Islet precursor cell (in vitro differentiated cells): ENCODE measurements at regions not wholly inside any gene's neighbourhood (a gene's known extent, or its start where the extent isn't known, plus 50 kb on each side); places are given as distances from the start of the nearest gene placed in this dataset.

Experiments used
- DNase-seq: peaks from one replicate; pipeline ENCODE4 v3.0.0-alpha.2; 2018

DNA sequence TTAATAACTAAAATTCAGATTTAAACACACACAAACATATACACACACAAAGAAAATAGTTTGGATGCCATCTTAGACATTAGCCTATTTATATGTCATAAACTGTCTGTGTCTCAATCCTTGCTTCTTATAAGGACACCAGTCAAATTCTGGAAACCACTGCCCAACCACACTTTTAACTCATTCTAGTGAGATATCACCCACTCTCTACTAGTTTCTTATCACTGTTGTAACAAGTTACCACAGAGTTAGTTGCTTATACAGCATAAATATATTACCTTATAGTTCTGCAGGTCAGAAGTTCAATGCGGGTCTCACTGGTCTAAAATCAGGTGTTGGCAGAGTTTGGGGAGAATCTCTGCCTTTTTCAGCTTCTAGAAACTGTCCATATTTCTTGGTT is 239.1 kb downstream of the MTX2 start:
- DNase-seq: no peak

DNA sequence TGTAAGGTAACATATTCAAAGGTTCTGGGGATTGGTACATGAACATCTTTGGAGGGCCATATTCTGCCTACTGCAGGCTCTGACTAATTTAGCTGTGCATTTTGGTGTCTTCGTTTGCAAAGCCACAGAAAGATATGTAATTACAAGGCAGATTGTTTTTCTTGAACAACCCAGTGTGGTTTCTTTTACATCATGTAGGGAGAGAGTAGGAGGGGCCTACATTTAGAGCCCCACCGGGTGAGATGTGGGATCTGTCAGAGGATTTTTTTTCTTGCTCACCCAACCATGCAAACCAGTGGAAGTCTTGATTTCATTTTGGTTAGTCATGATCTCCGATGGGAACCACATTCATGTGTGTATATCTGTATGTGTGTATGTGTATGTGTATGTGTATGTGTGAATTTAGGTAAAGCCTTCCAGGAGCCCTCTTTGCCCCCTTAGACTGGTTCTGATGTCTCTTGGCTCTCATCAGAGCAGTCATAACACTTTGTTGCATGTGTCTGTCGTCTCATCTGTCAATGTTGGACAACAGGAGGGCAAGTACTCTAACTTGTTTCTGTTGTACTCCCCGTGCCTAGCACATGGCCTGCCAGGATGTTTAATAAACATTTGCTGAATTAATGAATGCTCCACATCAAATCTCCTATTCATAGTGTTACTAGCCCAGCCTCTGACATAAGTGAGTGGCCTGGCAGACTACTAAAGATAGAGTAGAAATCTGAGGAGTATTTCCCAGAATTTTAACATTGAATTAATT is 239.9 kb downstream of the MTX2 start:
- no peak for DNase-seq

DNA sequence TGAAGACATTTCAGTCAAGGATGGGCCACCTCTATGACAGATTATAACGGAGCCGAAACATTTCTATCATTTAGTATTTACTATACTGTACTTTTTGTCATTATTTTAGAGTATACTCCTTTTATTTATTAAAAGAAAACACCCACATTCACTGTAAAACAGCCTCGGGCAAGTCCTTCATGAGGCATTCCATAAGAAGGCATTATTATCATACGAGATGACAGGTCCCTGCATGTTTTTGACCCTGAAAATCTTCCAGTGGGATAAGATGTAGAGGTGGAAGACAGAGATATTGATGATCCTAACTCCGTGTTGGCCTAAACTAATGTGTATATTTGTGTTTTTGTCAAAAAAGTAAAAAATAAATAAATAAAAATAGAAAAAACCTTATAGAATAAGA is 245.0 kb downstream of the MTX2 start:
- DNase-seq: no peak

DNA sequence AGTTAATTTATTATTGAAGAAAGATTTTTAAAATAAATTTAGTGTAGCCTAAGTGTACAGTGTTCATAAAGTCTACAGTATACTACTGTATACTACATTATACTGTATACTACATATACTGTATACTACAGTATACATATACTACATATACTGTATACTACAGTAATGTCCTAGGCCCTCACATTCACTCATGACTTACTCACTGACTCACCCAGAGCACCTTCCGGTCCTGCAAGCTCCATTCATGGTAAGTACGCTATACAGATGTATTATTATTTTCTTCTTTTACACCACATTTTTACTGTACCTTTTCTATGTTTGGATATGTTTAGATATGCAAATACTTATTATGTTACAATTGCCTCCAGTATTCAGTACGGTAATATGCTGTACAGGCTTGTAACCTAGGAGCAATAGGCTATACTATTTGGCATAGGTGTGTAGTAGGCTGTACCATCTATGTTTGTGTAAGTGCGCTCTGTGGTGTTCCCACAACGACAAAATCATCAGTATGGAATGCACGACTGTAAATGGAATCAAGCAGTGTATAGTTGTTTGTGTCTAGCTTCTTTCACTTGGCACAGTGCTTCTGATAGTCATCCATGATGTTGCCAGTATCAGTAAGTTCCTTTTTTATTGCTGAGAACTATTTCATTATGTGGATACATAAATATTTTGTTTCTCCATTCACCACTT is 245.7 kb downstream of the MTX2 start:
- DNase-seq: no peak

DNA sequence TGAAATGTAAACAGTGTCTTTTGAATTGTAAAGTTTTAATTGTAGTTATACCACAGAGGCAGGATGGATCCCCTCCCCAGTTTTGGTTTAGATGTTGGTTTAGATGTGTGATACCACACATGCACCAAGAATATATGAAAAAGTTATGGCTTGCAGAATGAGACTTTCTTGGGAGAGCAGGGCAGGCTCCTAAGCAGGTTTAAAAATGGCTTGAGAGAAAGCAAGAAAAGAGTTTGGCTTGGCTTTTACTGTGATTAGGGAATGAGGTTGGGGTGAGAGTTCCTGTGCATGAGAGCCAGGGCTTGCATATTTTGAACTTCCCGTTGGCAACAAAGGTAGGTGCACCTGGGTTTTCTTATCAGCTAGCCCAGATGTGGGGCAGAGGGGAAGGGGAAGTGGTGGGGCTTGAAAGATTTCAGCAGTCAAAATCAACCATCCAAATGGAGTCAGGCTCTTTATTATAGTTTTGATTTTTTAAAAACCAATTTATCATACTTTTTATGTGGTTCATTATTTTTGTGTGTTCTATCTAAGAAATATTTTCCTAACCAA is 246.9 kb downstream of the MTX2 start:
- DNase-seq: no peak

DNA sequence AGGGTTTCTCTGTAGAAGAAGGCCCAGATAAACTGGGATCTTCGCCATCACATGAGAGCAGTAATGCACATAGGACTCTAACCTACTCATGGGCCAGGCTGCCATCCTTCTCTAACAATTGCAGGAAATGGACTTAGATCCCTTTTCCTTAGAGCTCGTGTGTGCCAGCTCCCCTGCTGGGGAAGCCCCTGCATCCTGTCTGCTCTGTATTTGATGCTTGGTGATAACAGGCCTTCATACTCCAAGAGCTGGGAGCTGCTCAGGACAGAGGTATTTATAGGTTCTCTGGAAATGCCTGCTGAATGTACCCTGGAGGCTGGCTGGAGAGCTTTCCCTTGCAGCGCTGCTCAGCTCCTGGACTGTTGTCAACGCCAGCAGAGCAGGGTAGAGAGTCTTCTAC is 249.6 kb downstream of the MTX2 start:
- peak; percentile 90 for DNase-seq

DNA sequence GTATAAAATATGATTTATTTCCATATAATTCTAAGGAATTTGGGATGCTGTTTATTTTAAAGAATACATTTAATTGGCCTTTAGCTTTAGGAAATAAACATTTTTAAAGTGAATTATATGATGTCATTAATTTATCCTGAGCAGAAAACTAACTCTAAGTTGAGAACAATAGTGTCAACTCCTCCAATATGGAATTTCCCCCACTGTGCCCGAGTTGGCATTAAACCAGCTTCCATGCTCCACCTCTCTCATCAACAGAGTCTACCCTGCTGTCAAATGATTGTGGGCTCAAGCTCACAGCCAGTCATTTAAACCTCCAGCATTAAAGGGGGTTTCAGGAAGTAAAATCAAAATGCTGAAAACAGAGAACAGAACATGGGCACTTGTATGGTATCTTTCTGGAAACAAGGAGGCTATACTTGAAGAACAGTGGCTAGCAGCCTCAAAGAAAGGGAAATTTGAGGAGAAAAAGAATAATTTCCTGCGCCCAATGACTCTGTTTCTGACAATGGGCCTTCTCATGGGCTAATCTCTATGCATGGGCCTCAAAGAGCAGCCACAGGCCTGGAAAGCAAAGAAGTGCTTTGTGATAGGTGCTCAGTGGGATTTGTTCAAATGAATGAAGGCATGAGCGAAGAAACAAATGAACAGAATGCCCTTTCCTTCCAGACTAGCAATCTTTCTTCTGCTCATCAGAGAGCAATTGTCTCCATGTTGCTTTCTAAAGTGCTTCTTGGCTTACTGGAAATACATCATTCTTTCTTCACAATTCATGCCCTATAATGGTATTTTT is 252.8 kb downstream of the MTX2 start:
- DNase-seq: no peak

DNA sequence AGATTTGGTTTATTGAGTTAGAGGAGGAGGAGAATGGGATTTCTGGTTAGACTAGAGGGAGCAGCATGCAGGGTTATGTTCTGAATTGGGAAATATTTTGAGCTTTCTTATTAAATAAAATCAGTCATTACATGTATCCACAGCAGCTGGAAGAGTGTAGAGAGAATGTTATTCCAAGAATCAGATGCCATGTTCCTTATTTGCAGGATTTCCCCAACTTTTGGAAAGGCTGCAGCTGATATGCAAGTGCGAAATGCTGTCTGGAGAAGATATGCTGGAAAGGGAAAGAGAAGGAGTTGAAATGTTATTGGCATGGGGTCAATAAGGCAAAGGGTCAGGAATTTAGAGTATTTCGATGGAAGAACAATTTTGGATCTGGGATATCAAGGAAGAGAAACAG is 255.8 kb downstream of the MTX2 start:
- DNase-seq: no peak

DNA sequence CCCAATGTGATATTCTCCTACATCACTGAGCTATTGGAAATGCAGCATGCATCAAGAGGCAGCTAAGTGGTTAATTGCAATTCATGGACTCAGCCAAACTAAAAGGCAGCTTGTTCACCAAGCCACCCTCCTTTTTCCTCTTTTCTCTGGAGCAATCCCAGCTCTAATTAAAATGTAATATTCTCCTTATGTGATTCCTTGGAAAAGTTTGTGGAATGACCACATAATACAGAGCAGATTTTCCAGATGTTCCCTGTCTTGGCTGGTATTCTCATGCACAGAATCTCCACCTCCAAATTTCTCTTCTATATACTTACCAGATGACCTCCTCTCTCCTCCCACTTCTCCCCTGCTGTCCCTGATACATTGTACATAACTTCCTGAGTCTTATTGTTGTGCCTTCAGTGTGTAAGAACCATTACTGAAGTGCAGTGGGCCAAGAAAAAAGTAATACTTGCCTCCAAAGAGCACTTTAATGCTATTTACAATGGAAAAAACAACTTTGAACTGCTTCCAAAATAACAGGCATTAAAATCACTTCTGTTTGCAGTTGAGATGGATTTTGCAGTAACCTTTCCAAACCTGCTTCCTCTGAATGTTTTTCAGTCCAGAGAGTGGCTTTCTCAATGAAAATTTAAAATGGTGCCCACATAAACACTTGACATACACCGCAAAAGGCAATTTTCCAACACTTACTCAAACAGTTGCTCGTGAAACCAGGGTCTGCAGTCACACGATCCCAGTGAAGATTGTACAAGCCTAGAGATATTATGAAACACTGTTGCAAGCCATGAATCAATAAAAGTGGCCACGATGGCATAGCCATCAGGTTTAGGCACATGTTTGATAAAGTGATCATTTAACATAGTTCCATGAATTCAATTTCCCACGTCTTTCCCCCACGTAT is 258.0 kb downstream of the MTX2 start:
- no peak for DNase-seq

DNA sequence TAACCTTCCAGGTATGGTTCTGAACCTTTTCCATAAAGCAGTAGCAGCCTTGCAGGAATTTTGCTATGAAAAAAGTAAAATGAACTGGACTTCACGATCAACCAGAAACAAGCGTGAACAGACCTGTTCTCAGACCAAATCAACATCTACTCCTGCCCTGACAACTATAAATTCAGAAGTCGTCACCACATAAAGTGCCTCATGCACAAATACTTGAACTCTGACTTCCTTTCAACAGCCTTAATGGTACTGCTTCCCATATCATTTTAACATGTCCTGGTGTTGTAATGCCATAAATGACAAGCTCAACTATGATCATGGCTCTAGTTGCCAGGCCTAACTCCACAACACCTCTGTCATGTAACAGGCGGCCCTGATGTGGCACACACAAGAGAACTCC is 262.4 kb downstream of the MTX2 start:
- no peak for DNase-seq

DNA sequence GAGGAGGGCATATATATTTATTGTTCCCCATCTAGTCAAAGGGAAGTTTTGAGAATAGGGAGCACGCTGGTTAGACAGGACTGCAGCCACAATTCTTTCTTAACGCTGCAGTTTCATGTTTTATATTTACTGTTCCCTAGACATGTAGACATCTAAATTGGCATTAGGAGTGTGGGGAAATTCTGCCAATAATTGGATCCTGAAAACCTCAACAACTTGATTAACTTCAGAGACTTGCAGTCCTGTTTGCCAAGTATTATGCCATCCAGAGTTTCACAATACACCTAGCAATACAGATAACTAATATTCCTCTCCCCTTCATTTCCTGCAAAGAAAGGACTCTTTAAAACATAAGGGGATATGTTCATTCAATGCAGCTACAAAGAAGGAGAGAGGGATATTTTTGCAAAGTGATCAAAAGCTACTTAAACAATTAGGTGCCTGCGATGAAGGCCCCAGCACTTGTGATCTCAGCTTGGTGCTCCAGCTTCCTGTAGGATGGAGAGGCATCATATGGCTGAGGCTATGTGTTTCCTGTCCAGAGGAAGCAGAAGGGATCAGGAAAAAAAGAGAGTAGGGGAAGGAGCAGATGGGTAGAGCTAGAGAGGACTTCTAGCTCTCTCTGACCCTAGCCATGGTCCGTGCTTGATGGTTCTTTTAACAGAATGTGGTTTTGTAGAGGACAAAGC is 264.4 kb downstream of the MTX2 start:
- no peak for DNase-seq

DNA sequence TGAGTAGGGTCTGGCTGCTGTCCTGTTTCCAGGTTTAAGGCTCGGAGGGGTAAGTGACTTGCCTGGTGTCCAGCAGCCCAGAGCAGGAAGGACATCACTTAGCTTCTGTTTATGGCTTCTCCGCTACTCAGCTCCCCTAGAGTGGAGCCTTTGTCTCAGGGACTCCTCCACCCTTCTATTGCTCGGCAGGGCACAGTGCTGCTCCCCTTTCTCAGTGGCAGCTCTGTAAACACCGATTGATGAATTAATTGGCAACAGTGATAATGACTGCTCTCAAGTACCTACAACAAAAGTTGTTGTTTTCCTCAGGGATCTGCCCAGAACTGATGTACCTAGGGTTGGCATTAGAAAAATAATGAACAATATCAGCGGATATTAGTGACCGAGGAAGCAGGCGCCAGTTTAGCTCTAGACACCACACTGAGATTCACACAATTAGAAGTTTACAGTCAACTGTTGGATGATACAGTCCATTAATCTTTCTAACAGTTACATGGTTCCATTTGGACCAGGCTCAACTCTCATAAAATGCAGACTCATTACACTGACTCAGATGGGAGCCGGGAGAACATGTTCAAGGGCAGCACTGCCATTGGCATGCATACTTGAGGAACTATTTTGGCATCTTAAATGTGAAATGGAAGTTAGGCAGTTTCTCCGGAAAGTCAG is 265.7 kb downstream of the MTX2 start:
- DNase-seq: no peak

DNA sequence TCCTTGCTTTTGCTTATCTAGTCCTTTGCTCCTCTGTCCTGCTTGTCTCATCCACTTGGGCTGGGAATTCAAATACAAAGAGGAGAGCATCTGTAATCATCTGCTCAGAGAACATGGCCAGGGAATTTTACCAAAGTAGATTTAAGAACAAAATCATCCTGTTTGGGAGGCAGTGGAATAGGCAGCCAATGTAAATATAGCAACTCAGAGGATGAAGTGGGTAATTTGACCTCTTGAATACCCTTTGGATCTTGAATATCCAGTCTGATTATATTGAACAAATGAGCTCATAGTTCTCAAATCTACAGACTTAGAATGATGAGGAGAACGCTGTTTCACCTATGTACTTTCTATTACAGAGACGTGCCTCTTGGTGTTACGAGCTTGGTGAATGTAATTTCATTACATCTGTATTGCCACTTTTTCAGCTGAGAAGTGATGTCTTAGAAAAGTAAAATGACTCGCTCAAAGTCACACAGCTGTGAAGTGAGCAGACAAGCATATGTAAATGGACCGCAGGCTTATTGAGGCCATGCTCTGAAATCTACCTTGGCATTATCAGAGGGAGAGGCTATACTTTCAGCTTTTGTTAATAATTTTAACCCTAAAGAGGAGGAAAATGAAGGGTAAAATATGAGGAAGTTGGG is 266.3 kb downstream of the MTX2 start:
- DNase-seq: no peak

DNA sequence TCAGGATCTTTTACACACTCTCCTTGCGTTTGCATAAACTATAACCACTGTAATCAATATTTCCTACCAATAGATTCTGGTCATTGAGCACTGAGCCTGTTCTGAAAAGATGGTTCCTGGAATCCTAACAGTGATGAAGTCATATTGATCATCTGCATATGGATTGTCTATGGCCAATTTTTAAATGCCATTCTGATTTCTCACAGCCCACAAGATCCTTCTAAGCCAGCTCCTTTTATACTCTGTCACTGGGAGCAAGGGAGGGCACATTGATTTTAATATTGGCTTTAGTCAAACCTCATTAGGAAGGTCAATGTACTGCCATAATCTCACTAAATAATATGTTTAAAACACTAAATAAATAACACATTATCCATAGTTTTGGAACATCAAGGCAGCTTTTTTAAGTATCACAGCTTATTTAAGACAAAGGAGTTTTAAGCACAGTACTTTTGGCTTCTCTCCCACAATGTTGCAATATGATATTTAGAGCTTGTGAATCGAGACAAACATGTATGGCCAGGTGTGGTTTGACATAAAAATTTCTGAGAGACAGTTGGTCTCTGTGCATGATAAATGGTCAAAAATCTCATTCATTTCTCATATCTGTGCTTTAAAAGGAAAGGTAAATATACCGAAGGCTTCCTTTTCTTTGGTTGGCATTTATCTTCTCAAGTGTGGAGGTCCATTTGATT is 267.3 kb downstream of the MTX2 start:
- DNase-seq: no peak

DNA sequence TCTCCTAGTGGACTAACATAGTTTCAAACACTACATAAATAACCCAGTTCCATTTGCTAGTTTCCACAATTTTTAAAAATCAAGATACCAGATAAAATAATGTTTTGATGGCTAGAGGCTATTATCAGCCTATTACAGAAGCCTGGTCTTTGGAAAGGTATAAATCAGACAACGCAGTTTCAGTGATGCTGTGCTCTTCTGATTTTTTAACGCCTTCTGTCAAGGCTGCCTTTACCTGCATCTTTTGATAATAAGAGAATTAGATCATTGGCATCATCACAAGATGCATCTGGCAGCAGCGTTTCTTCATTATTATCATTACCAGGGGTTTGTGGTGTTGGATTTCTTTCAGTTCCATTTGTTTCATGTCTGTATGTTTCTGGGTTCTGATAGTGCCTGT is 268.7 kb downstream of the MTX2 start:
- no peak for DNase-seq

DNA sequence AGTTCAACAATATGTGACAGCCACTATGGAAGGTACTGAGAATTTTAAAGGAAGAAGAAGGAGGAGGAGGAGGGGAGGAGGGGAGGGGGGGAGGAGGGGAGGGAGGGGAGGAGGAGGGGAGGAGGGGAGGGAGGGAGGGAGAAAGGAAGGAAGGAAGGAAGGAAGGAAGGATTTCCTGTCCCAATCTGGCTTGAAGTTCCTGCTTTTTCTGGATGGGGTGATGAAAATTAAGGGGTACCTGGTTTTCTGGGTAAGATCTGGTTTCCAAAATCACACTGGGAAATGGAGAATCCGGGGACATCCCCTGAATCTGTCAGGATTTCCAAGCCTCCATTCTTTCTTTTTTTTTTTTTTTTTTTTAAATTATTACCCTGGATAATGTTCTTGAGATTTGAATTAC is 271.8 kb downstream of the MTX2 start:
- DNase-seq: no peak

DNA sequence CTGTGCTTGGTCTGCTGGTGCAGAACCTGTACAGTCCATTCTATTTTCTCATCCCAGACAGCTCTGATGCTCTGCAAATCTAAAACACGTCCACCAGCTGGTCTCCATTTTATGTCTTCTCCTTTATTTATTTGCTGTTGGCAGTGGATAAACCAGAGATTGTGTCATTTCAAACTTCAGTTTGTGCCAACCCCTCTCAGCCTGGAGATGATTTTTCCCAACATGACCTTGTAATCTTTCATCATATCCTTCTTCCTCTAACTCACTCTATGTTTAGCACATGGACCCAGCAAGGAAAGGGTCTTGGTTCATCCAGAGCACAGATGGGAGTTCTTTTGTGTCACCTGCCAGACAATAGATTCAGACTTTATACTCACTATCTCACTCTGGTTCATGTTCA is 273.2 kb downstream of the MTX2 start:
- no peak for DNase-seq

DNA sequence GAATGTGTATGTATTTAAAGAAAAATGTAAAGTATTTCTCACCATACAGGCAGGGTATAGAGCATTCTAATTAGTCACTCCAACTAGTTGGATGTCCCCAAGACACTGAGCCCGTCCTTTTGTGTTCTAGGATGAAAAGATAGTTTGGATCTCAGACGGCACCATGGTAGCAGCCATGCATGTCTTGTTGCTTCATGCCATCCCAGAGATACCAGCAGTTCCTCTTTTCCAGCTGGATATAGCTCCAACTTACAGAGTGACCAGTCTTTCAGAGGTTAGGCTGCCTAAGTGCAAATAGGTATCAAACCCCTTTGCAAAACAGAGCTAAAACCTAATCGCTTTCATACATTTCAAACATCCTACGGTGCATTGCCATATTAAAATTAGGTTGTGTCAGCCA is 275.3 kb downstream of the MTX2 start:
- DNase-seq: no peak

DNA sequence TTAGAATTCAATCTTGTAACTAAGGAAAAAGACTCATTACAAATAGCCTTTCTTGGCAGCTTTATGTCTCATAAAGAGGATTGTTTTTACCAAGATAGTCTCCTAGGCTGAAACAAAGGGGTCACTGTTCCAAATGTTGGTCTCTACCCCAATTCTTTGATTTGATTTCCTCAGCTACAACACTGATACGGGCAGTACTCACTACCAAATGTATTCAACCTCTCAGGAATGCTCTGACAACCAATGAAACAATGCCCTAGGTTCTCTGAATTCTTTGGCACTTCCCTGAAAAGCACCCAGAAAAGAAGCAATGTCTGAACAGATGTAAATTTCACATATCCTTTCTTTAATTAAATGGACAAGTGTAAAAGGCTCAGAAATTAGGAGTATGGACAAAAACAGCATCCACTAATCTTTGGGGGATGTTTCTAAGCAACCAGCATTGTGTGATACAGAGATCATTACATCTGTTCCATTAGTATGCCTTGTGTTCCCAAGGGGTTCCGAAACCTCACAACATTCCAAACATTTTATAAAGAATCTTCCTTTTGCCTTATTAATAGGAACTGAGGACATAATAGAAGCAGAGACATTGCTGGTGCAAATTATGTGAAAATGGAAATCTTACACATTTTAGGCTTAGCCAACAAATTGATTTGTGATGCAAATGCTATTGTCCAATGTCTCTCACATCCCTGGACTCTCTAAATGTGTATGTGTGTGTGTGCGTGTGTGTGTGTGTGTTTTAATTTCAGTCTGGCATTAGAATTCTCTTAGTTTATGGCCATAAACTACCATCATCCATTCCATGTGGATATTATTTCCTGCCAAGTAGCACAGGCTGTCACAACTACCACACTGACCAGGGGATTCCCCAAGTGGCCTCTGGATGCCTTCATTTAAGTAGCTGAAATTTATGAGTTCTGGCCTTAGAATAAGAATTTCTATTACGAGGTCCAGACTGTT is 276.0 kb downstream of the MTX2 start:
- DNase-seq: no peak
